Pulmonary artery endothelial cell (primary cell): ENCODE measurements at regions not wholly inside any gene's neighbourhood (a gene's known extent, or its start where the extent isn't known, plus 50 kb on each side); places are given as distances from the start of the nearest gene placed in this dataset.
"Not testable (repeated sequence)": the region's sequence is repeated elsewhere in the genome, so short reads cannot be mapped to it uniquely, and the experiment has no call there.

ENCODE experiments used
- DNase-seq: peaks from one replicate; pipeline ENCODE4 v3.0.0-alpha.2; 2011; ENCODE audit warnings: low read depth, low spot score

GRCh38 chr2:193895226-193895625 lies 1700.5 kb upstream of the TMEFF2 start:
- DNase-seq: no peak

GRCh38 chr2:193894081-193894480 lies 1699.3 kb upstream of the TMEFF2 start:
- DNase-seq: no peak

- DNase-seq: no peak
These were observed 1696.3 kb upstream of the TMEFF2 start for GRCh38 chr2:193891023-193891422.

- no peak for DNase-seq
These were observed 1690.7 kb upstream of the TMEFF2 start for GRCh38 chr2:193885419-193885818.

- no peak for DNase-seq
These were observed 1689.1 kb upstream of the TMEFF2 start for GRCh38 chr2:193883820-193884219.

- no peak for DNase-seq
These were observed 1682.2 kb upstream of the TMEFF2 start for GRCh38 chr2:193876980-193877379.

- no peak for DNase-seq
These were observed 1674.8 kb upstream of the TMEFF2 start for GRCh38 chr2:193869564-193869963.

GRCh38 chr2:193868833-193869232 lies 1674.1 kb upstream of the TMEFF2 start:
- DNase-seq: no peak

- no peak for DNase-seq
These were observed 1673.4 kb upstream of the TMEFF2 start for GRCh38 chr2:193868132-193868531.

- no peak for DNase-seq
These were observed 1672.7 kb upstream of the TMEFF2 start for GRCh38 chr2:193867454-193867853.

- no peak for DNase-seq
These were observed 1666.8 kb upstream of the TMEFF2 start for GRCh38 chr2:193861557-193861956.

- no peak for DNase-seq
These were observed 1653.3 kb upstream of the TMEFF2 start for GRCh38 chr2:193847991-193848390.

- DNase-seq: no peak
These were observed 1652.4 kb upstream of the TMEFF2 start for GRCh38 chr2:193847130-193847529.

- DNase-seq: no peak
These were observed 1650.9 kb upstream of the TMEFF2 start for GRCh38 chr2:193845604-193846003.

- no peak for DNase-seq
These were observed 1648.9 kb upstream of the TMEFF2 start for GRCh38 chr2:193843675-193844074.

- DNase-seq: no peak
These were observed 1646.8 kb upstream of the TMEFF2 start for GRCh38 chr2:193841384-193842150.

- DNase-seq: no peak
These were observed 1642.5 kb upstream of the TMEFF2 start for GRCh38 chr2:193837111-193837738.

- DNase-seq: not testable (repeated sequence)
These were observed 1641.8 kb upstream of the TMEFF2 start for GRCh38 chr2:193836424-193837006.

- not testable (repeated sequence) for DNase-seq
These were observed 1639.2 kb upstream of the TMEFF2 start for GRCh38 chr2:193833895-193834294.

GRCh38 chr2:193824474-193824873 lies 1629.7 kb upstream of the TMEFF2 start:
- no peak for DNase-seq

GRCh38 chr2:193818801-193819499 lies 1624.2 kb upstream of the TMEFF2 start:
- no peak for DNase-seq

- DNase-seq: no peak
These were observed 1621.3 kb upstream of the TMEFF2 start for GRCh38 chr2:193816008-193816407.
